ENCODE measurements at regions not wholly inside any gene's neighbourhood (a gene's known extent, or its start where the extent isn't known, plus 50 kb on each side); places are given as distances from the start of the nearest gene placed in this dataset.
"Not testable (repeated sequence)": the region's sequence is repeated elsewhere in the genome, so short reads cannot be mapped to it uniquely, and the experiment has no call there.

DNA sequence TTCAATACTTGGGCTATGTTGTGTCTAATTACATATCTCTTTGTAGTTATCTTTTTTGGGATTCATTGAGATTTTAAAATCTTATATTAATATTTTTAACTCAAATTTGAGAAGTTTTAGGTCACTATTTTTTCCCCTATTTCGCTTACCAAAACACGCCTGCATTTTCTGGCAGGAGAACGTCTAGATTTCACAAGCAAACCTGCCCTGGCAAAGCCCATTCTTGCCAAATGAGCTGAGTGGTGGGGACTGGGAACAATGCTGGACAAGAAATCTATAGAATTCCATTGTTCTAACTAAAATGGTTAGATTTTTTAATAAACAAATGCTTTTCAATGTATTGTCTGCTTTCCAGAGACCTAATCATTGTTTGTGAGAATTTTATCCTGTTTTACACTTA is 1283.7 kb upstream of the RAG2 start:
- DNase-seq, result no peak
- intact Hi-C loops (cut with DNase I; ENCODE audit: low total_unique reads), result no loop called here
- no peaks in the 10 kb centered on the region for H3K9me3 ChIP-seq
- no peaks in the 10 kb centered on the region for H3K4me1 ChIP-seq
- H3K27ac ChIP-seq, result no peak overlapping the region
- H3K4me3 ChIP-seq, result no peak overlapping the region
- no peaks in the 10 kb centered on the region for H3K27me3 ChIP-seq
- TF ChIP-seq POLR2A (IDR thresholded peaks at IDR 0.05), result no peak
- TF ChIP-seq, protein P1, sequence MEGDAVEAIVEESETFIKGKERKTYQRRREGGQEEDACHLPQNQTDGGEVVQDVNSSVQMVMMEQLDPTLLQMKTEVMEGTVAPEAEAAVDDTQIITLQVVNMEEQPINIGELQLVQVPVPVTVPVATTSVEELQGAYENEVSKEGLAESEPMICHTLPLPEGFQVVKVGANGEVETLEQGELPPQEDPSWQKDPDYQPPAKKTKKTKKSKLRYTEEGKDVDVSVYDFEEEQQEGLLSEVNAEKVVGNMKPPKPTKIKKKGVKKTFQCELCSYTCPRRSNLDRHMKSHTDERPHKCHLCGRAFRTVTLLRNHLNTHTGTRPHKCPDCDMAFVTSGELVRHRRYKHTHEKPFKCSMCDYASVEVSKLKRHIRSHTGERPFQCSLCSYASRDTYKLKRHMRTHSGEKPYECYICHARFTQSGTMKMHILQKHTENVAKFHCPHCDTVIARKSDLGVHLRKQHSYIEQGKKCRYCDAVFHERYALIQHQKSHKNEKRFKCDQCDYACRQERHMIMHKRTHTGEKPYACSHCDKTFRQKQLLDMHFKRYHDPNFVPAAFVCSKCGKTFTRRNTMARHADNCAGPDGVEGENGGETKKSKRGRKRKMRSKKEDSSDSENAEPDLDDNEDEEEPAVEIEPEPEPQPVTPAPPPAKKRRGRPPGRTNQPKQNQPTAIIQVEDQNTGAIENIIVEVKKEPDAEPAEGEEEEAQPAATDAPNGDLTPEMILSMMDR (IDR thresholded peaks at IDR 0.05), result no peak
- H3K36me3 ChIP-seq, result no peaks in the 10 kb centered on the region

GRCh38 chr11:37861671-37862070 is 1263.6 kb upstream of the RAG2 start:
- Histone ChIP-seq H3K4me3 (no peak overlapping the region), H3K4me1 (no peaks in the 10 kb centered on the region), H3K27me3 (no peaks in the 10 kb centered on the region), H3K27ac (no peak overlapping the region), H3K9me3 (no peaks in the 10 kb centered on the region), H3K36me3 (no peaks in the 10 kb centered on the region)
- no peak for DNase-seq
- TF ChIP-seq, protein P1 (IDR thresholded peaks at IDR 0.05), result no peak
- no peak for TF ChIP-seq POLR2A (IDR thresholded peaks at IDR 0.05)
- intact Hi-C loops (cut with DNase I; ENCODE audit: low total_unique reads), result no loop called here

- DNase-seq; intact Hi-C loops (cut with DNase I; ENCODE audit: low total_unique reads); H3K4me3 ChIP-seq; H3K27ac ChIP-seq; H3K27me3 ChIP-seq; H3K4me1 ChIP-seq; H3K9me3 ChIP-seq; H3K36me3 ChIP-seq: not testable (repeated sequence)
Observed at GRCh38 chr11:37858806-37859537, 1260.9 kb upstream of the RAG2 start.

DNA sequence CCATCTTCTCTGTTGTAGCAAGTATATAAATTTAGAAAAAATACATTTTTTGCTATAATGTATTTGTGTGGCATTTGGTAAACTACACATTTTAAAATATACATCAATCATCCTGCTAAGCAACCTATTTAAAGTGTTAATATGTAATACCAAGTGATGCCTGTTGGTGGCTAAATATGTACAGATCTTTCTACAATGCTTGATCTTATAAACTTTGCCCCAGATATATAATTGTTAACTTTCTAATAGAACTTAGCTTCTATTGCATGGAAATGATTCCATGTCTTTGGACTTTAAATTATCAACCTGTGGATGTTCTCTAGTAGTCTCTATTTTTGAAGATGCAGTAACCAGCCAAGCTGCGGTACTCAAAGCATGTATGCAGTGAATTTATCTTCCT is 1260.4 kb upstream of the RAG2 start:
- H3K9me3 ChIP-seq, result no peaks in the 10 kb centered on the region
- H3K27ac ChIP-seq, result no peak overlapping the region
- no peak for TF ChIP-seq POLR2A (IDR thresholded peaks at IDR 0.05)
- TF ChIP-seq, protein P1 (IDR thresholded peaks at IDR 0.05), result no peak
- no peaks in the 10 kb centered on the region for H3K4me1 ChIP-seq
- H3K27me3 ChIP-seq, result no peaks in the 10 kb centered on the region
- intact Hi-C loops (cut with DNase I; ENCODE audit: low total_unique reads), result no loop called here
- H3K4me3 ChIP-seq, result no peak overlapping the region
- H3K36me3 ChIP-seq, result no peaks in the 10 kb centered on the region
- DNase-seq, result no peak

GRCh38 chr11:37857726-37858125 is 1259.7 kb upstream of the RAG2 start:
- TF ChIP-seq, protein P1 (IDR thresholded peaks at IDR 0.05), result no peak
- no peak for TF ChIP-seq POLR2A (IDR thresholded peaks at IDR 0.05)
- DNase-seq, result no peak
- Histone ChIP-seq H3K9me3 (no peaks in the 10 kb centered on the region), H3K4me3 (no peak overlapping the region), H3K27me3 (no peaks in the 10 kb centered on the region), H3K27ac (no peak overlapping the region), H3K4me1 (no peaks in the 10 kb centered on the region), H3K36me3 (no peaks in the 10 kb centered on the region)
- intact Hi-C loops (cut with DNase I; ENCODE audit: low total_unique reads), result no loop called here

- H3K4me3 ChIP-seq, result no peak overlapping the region
- intact Hi-C loops (cut with DNase I; ENCODE audit: low total_unique reads), result no loop called here
- H3K27me3 ChIP-seq, result no peaks in the 10 kb centered on the region
- no peak overlapping the region for H3K27ac ChIP-seq
- no peaks in the 10 kb centered on the region for H3K36me3 ChIP-seq
- no peak for TF ChIP-seq POLR2A (IDR thresholded peaks at IDR 0.05)
- TF ChIP-seq, protein P1 (IDR thresholded peaks at IDR 0.05), result no peak
- DNase-seq, result no peak
- H3K9me3 ChIP-seq, result no peaks in the 10 kb centered on the region
- no peaks in the 10 kb centered on the region for H3K4me1 ChIP-seq
Observed at GRCh38 chr11:37849706-37850105, 1251.7 kb upstream of the RAG2 start.

All from uterus (tissue), 3 donors.